Calu3 (cell line): ENCODE measurements at regions not wholly inside any gene's neighbourhood (a gene's known extent, or its start where the extent isn't known, plus 50 kb on each side); places are given as distances from the start of the nearest gene placed in this dataset.

Source experiments
- BruUV-seq: library from RNA; stranded (reverse); fragments of 400-500 nt; replicated peaks from 2 replicates; lab custom pipeline; 2021; lab: Mats Ljungman, UMichigan
- CTCF ChIA-PET: fragments of 300-600 bp; sonication (Branson Sonifier 250); formaldehyde crosslinking; loops from one replicate; lab custom pipeline; 2022; ENCODE audit warnings: antibody characterized with exemption; lab: Charles Lee
- DNase-seq: peaks from one replicate; pipeline ENCODE4 v3.0.0; 2022
- H3K27ac Mint-ChIP-seq: one replicate; pipeline ENCODE4 v1.8.0; 2022; ENCODE audit warnings: mixed read lengths; ENCODE audit not compliant: unreplicated experiment
- H3K27me3 Mint-ChIP-seq: one replicate; pipeline ENCODE4 v1.8.0; 2022; ENCODE audit warnings: mixed read lengths; ENCODE audit not compliant: unreplicated experiment
- H3K36me3 Mint-ChIP-seq: one replicate; pipeline ENCODE4 v1.8.0; 2022; ENCODE audit warnings: mild to moderate bottlenecking, moderate library complexity, mixed read lengths; ENCODE audit not compliant: insufficient read depth, unreplicated experiment
- H3K4me1 Mint-ChIP-seq: one replicate; pipeline ENCODE4 v1.8.0; 2022; ENCODE audit warnings: mild to moderate bottlenecking, low read depth, mixed read lengths; ENCODE audit not compliant: unreplicated experiment
- H3K4me3 Mint-ChIP-seq: one replicate; pipeline ENCODE4 v1.8.0; 2022; ENCODE audit warnings: mild to moderate bottlenecking, low read depth, moderate library complexity, mixed read lengths; ENCODE audit not compliant: unreplicated experiment
- H3K9me3 Mint-ChIP-seq: one replicate; pipeline ENCODE4 v1.8.0; 2022; ENCODE audit warnings: low read depth, mixed read lengths; ENCODE audit not compliant: unreplicated experiment
- CTCF ChIP-seq: fragments of 200-600 bp; IDR thresholded peaks from one replicate; pipeline ENCODE4 v1.8.0; 2022; ENCODE audit warnings: antibody characterized with exemption; ENCODE audit not compliant: unreplicated experiment
- intact Hi-C: fragments of 100-400 bp; cut with micrococcal nuclease; formaldehyde crosslinking; loops from one replicate; pipeline ENCODE4 v1.10.0; 2022; ENCODE audit not compliant: unreplicated experiment

- H3K27me3 Mint-ChIP-seq = peaks cover 94% of the 10 kb centered on the region
- BruUV-seq = no TSS peak
- no peak for TF ChIP-seq CTCF
- no peak overlapping the region for H3K27ac Mint-ChIP-seq
- no peaks in the 10 kb centered on the region for H3K4me1 Mint-ChIP-seq
- no peak for DNase-seq
- no peaks in the 10 kb centered on the region for H3K36me3 Mint-ChIP-seq
- no peaks in the 10 kb centered on the region for H3K9me3 Mint-ChIP-seq
- H3K4me3 Mint-ChIP-seq = no peak overlapping the region
- intact Hi-C loops = no loop called here
- CTCF ChIA-PET = interaction anchor here (0.6 to 0.7 kb wide), 2 partner anchors 11 to 86 kb away, joined by 3 read pairs; no protein-coding TSS in a partner anchor
Measured at GRCh38 chr14:104352493-104353220, 214.3 kb downstream of the KIF26A start.

- no peak for DNase-seq
- intact Hi-C loops = no loop called here
- no TSS peak for BruUV-seq
- Mint-ChIP-seq H3K4me1 (no peaks in the 10 kb centered on the region), H3K9me3 (no peaks in the 10 kb centered on the region), H3K4me3 (no peak overlapping the region), H3K27ac (no peak overlapping the region), H3K27me3 (peaks cover 94% of the 10 kb centered on the region), H3K36me3 (no peaks in the 10 kb centered on the region)
- TF ChIP-seq CTCF = no peak
- CTCF ChIA-PET = interaction anchor here (0.6 to 0.7 kb wide), 2 partner anchors 10 to 85 kb away, joined by 3 read pairs; no protein-coding TSS in a partner anchor
Measured at GRCh38 chr14:104353221-104353920, 215.0 kb downstream of the KIF26A start.

- Mint-ChIP-seq H3K36me3 (no peaks in the 10 kb centered on the region), H3K27me3 (peaks cover 94% of the 10 kb centered on the region), H3K27ac (no peak overlapping the region), H3K9me3 (no peaks in the 10 kb centered on the region), H3K4me3 (no peak overlapping the region), H3K4me1 (no peaks in the 10 kb centered on the region)
- no peak for DNase-seq
- no TSS peak for BruUV-seq
- CTCF ChIA-PET = no interaction called here
- intact Hi-C loops = no loop called here
- no peak for TF ChIP-seq CTCF
Measured at GRCh38 chr14:104353921-104354701, 215.7 kb downstream of the KIF26A start.
